HG02610 (cell line): ENCODE measurements at regions not wholly inside any gene's neighbourhood (a gene's known extent, or its start where the extent isn't known, plus 50 kb on each side); places are given as distances from the start of the nearest gene placed in this dataset.

Source experiments
- ATAC-seq: cut with Tn5 transposase; IDR thresholded peaks from one replicate; pipeline ENCODE4 v1.9.1; 2021; ENCODE audit warnings: mild to moderate bottlenecking, moderate library complexity; ENCODE audit not compliant: unreplicated experiment

GRCh38 chr5:125117566-125117965 lies 371.1 kb upstream of the ZNF608 start:
- no peak for ATAC-seq

- no peak for ATAC-seq
Measured at GRCh38 chr5:125120012-125120411, 373.6 kb upstream of the ZNF608 start.

GRCh38 chr5:125125031-125125823 lies 378.8 kb upstream of the ZNF608 start:
- no peak for ATAC-seq

GRCh38 chr5:125126050-125126449 lies 379.6 kb upstream of the ZNF608 start:
- ATAC-seq: no peak

- ATAC-seq: no peak
Measured at GRCh38 chr5:125129151-125129806, 382.8 kb upstream of the ZNF608 start.

GRCh38 chr5:125130591-125130990 lies 384.2 kb upstream of the ZNF608 start:
- ATAC-seq: no peak

GRCh38 chr5:125134216-125135081 lies 388.0 kb upstream of the ZNF608 start:
- no peak for ATAC-seq

- ATAC-seq: no peak
Measured at GRCh38 chr5:125137535-125137934, 391.1 kb upstream of the ZNF608 start.

GRCh38 chr5:125138266-125138665 lies 391.8 kb upstream of the ZNF608 start:
- ATAC-seq: no peak

- no peak for ATAC-seq
Measured at GRCh38 chr5:125139590-125139989, 393.2 kb upstream of the ZNF608 start.

- no peak for ATAC-seq
Measured at GRCh38 chr5:125140220-125140619, 393.8 kb upstream of the ZNF608 start.

GRCh38 chr5:125140855-125141254 lies 394.4 kb upstream of the ZNF608 start:
- no peak for ATAC-seq

- no peak for ATAC-seq
Measured at GRCh38 chr5:125142458-125142857, 396.0 kb upstream of the ZNF608 start.

- no peak for ATAC-seq
Measured at GRCh38 chr5:125143011-125143410, 396.6 kb upstream of the ZNF608 start.

- no peak for ATAC-seq
Measured at GRCh38 chr5:125148076-125148475, 401.6 kb upstream of the ZNF608 start.

- no peak for ATAC-seq
Measured at GRCh38 chr5:125148706-125149105, 402.3 kb upstream of the ZNF608 start.

- ATAC-seq: no peak
Measured at GRCh38 chr5:125149110-125149509, 402.7 kb upstream of the ZNF608 start.

GRCh38 chr5:125149527-125149926 lies 403.1 kb upstream of the ZNF608 start:
- ATAC-seq: no peak

GRCh38 chr5:125150041-125150669 lies 403.7 kb upstream of the ZNF608 start:
- no peak for ATAC-seq

- ATAC-seq: no peak
Measured at GRCh38 chr5:125151150-125151900, 404.9 kb upstream of the ZNF608 start.
